Testis (tissue), 2 donors: ENCODE measurements at regions not wholly inside any gene's neighbourhood (a gene's known extent, or its start where the extent isn't known, plus 50 kb on each side); places are given as distances from the start of the nearest gene placed in this dataset.

Experiments
- DNase-seq: peaks from one replicate; pipeline ENCODE4 v3.0.0-alpha.2; 2019
- H3K27ac ChIP-seq, 2 donors: fragments of 200-600 bp; sonication (generic); one replicate each; pipeline ENCODE4 v1.5.1; 2019
- H3K27me3 ChIP-seq: fragments of 200-600 bp; sonication (generic); one replicate; pipeline ENCODE4 v1.5.1; 2019
- H3K36me3 ChIP-seq: fragments of 200-600 bp; sonication (generic); one replicate; pipeline ENCODE4 v1.5.1; 2017; ENCODE audit warnings: low read depth; ENCODE audit errors: missing control alignments
- H3K4me1 ChIP-seq: fragments of 200-600 bp; sonication (generic); one replicate; pipeline ENCODE4 v1.5.1; 2019
- H3K4me3 ChIP-seq, 2 donors: fragments of 200-600 bp; sonication (generic); one replicate each; pipeline ENCODE4 v1.5.1; 2017 to 2019
- H3K9me3 ChIP-seq: fragments of 200-600 bp; sonication (generic); one replicate; pipeline ENCODE4 v1.5.1; 2017
- CTCF ChIP-seq, 3 experiments: fragments of 450-650 bp in 2 of 3; fragments of 200-600 bp in 1 of 3; sonication (generic) in 1 of 3; IDR thresholded peaks; one replicate each; pipeline ENCODE4 v1.5.1; 2016 to 2019; ENCODE audit warnings: antibody characterized with exemption in 3 of 3, mild to moderate bottlenecking in 2 of 3, moderate library complexity in 1 of 3
- POLR2A ChIP-seq: fragments of 450-650 bp; IDR thresholded peaks from one replicate; pipeline ENCODE4 v1.6.1; 2017; ENCODE audit warnings: antibody characterized with exemption, mild to moderate bottlenecking, moderate library complexity
- WGBS, 2 donors: methylation state at CpG; one replicate each; pipeline ENCODE4 v1.1.5; 2018; 5-methylcytosine and 5-hydroxymethylcytosine counted together
- intact Hi-C: fragments of 100-400 bp; cut with DNase I; formaldehyde crosslinking; loops from one replicate; pipeline ENCODE4 v1.15.1; 2023; ENCODE audit warnings: low total_unique reads

GRCh38 chr18:10402871-10403559, 51.4 kb upstream of the APCDD1 start:
- Histone ChIP-seq H3K4me3 (no peak overlapping the region), H3K4me1 (no peaks in the 10 kb centered on the region), H3K27ac (no peak overlapping the region), H3K9me3 (no peaks in the 10 kb centered on the region), H3K27me3 (no peaks in the 10 kb centered on the region), H3K36me3 (no peaks in the 10 kb centered on the region)
- DNase-seq = no peak
- no peak for TF ChIP-seq POLR2A
- no peak for TF ChIP-seq CTCF (IDR thresholded peaks at IDR 0.05)
- intact Hi-C loops = no loop called here
- WGBS, 2 donors = 83% methylated on average over 8 of the region's 8 CpGs

GRCh38 chr18:10403708-10404107, 50.7 kb upstream of the APCDD1 start:
- intact Hi-C loops = no loop called here

DNA sequence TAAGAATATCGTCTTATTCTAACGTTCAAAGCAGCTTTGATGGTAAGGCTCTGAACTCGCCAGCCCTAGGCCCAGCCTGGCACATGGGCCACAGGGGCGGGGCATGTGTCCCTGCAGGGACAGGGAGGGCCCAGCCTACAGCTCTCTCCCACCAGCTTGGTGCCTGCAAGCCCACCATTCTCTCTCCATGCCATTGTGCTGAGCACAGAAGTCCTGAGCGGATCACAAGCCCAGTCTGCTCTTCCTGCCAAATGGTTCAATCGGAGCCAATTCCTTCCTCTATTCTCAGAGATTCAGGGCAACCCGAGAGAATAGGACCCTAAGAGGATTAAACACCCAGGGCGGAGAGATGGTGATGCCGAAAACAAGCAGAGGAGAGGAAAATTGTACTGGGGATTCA, 50.3 kb upstream of the APCDD1 start:
- Histone ChIP-seq H3K36me3 (no peaks in the 10 kb centered on the region), H3K4me1 (no peaks in the 10 kb centered on the region), H3K27ac (no peak overlapping the region), H3K27me3 (no peaks in the 10 kb centered on the region), H3K9me3 (no peaks in the 10 kb centered on the region), H3K4me3 (no peak overlapping the region)
- 62 to 75% methylated on average over 9 of the region's 9 CpGs for WGBS, 2 donors
- no peak for DNase-seq
- no peak for TF ChIP-seq POLR2A
- no peak for TF ChIP-seq CTCF (IDR thresholded peaks at IDR 0.05)
- intact Hi-C loops = no loop called here

More at GRCh38 chr18:10403708-10404107, 50.7 kb upstream of the APCDD1 start:
- no peak overlapping the region for H3K4me3 ChIP-seq
- no peak for DNase-seq
- no peak overlapping the region for H3K27ac ChIP-seq
- no peaks in the 10 kb centered on the region for H3K9me3 ChIP-seq
- 53 to 81% methylated on average over 11 of the region's 11 CpGs for WGBS, 2 donors
- H3K4me1 ChIP-seq = no peaks in the 10 kb centered on the region
- no peak for TF ChIP-seq POLR2A
- TF ChIP-seq CTCF (IDR thresholded peaks at IDR 0.05) = no peak
- H3K27me3 ChIP-seq = no peaks in the 10 kb centered on the region
- no peaks in the 10 kb centered on the region for H3K36me3 ChIP-seq
